ENCODE measurements at regions not wholly inside any gene's neighbourhood (a gene's known extent, or its start where the extent isn't known, plus 50 kb on each side); places are given as distances from the start of the nearest gene placed in this dataset.

- TF ChIP-seq, protein P1, sequence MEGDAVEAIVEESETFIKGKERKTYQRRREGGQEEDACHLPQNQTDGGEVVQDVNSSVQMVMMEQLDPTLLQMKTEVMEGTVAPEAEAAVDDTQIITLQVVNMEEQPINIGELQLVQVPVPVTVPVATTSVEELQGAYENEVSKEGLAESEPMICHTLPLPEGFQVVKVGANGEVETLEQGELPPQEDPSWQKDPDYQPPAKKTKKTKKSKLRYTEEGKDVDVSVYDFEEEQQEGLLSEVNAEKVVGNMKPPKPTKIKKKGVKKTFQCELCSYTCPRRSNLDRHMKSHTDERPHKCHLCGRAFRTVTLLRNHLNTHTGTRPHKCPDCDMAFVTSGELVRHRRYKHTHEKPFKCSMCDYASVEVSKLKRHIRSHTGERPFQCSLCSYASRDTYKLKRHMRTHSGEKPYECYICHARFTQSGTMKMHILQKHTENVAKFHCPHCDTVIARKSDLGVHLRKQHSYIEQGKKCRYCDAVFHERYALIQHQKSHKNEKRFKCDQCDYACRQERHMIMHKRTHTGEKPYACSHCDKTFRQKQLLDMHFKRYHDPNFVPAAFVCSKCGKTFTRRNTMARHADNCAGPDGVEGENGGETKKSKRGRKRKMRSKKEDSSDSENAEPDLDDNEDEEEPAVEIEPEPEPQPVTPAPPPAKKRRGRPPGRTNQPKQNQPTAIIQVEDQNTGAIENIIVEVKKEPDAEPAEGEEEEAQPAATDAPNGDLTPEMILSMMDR (IDR thresholded peaks at IDR 0.05 in 4 of 5, conservative IDR thresholded peaks at IDR 0.05 in 1 of 5), result no peak
- TF ChIP-seq POLR2A (IDR thresholded peaks at IDR 0.05), result no peak
These were observed 156.4 kb downstream of the KATNIP start for GRCh38 chr16:27706156-27706865.

Data from gastrocnemius medialis (tissue), 4 donors.